Neural cell (in vitro differentiated cells): ENCODE measurements at regions not wholly inside any gene's neighbourhood (a gene's known extent, or its start where the extent isn't known, plus 50 kb on each side); places are given as distances from the start of the nearest gene placed in this dataset.

Source experiments
- H2AFZ ChIP-seq: fragments of 200-600, 300-800 bp; sonication (generic), shearing (Covaris generic); 2 replicates; pipeline ENCODE4 v1.6.0; 2014; ENCODE audit warnings: low read depth, mild to moderate bottlenecking, antibody characterized with exemption, low read length, moderate library complexity
- H3F3A ChIP-seq: fragments of 200-600 bp; shearing (Covaris generic); 2 replicates; pipeline ENCODE4 v1.6.1; 2016; ENCODE audit warnings: mild to moderate bottlenecking, moderate library complexity, mixed read lengths, antibody characterized with exemption, low read length; ENCODE audit not compliant: insufficient read depth, poor library complexity, severe bottlenecking
- H3K27ac ChIP-seq: fragments of 200-600, 300-800 bp; sonication (generic), shearing (Covaris generic); 2 replicates; pipeline ENCODE4 v1.5.1; 2014; ENCODE audit warnings: mild to moderate bottlenecking, low read length, moderate library complexity
- H3K27me3 ChIP-seq: fragments of 300-800, 200-600 bp; sonication (generic), shearing (Covaris generic); 2 replicates; pipeline ENCODE4 v1.6.0; 2014; ENCODE audit warnings: mild to moderate bottlenecking, low read depth, low read length, moderate library complexity; ENCODE audit not compliant: insufficient read depth
- H3K36me3 ChIP-seq: fragments of 300-800, 200-600 bp; sonication (generic), shearing (Covaris generic); 2 replicates; pipeline ENCODE4 v1.5.1; 2014; ENCODE audit warnings: mild to moderate bottlenecking, antibody characterized with exemption, low read length, moderate library complexity; ENCODE audit not compliant: insufficient read depth
- H3K4me2 ChIP-seq: fragments of 300-800, 200-600 bp; sonication (generic), shearing (Covaris generic); 2 replicates; pipeline ENCODE4 v1.6.0; 2014; ENCODE audit warnings: mild to moderate bottlenecking, low read length
- H3K4me3 ChIP-seq: fragments of 300-800, 200-600 bp; sonication (generic), shearing (Covaris generic); 2 replicates; pipeline ENCODE4 v1.5.1; 2014; ENCODE audit warnings: mild to moderate bottlenecking, low read length, moderate library complexity
- H3K79me2 ChIP-seq: fragments of 200-600 bp; shearing (Covaris generic); replicated peaks from 2 replicates; pipeline ENCODE4 v1.6.0; 2014; ENCODE audit warnings: mild to moderate bottlenecking, low read length, moderate library complexity; ENCODE audit not compliant: insufficient read depth
- H3K9ac ChIP-seq: fragments of 300-800, 200-600 bp; sonication (generic), shearing (Covaris generic); 2 replicates; pipeline ENCODE4 v1.6.1; 2016; ENCODE audit warnings: mild to moderate bottlenecking, low read length, mixed read lengths
- H3K9me2 ChIP-seq: fragments of 200-600 bp; shearing (Covaris generic); 2 replicates; pipeline ENCODE4 v1.6.1; 2016; ENCODE audit warnings: mild to moderate bottlenecking, low read length, mixed read lengths; ENCODE audit not compliant: insufficient read depth
- H3K9me3 ChIP-seq: fragments of 200-600, 300-800 bp; sonication (generic), shearing (Covaris generic); 2 replicates; pipeline ENCODE4 v1.6.1; 2016; ENCODE audit warnings: mild to moderate bottlenecking, mixed run types, low read length, moderate library complexity, mixed read lengths
- H4K20me1 ChIP-seq: fragments of 200-600 bp; shearing (Covaris generic); 2 replicates; pipeline ENCODE4 v1.6.1; 2016; ENCODE audit warnings: mild to moderate bottlenecking, mixed run types; ENCODE audit not compliant: insufficient read depth
- EP300 ChIP-seq: fragments of 450-650 bp; conservative IDR thresholded peaks from 2 replicates; pipeline ENCODE4 v1.6.1; 2014; ENCODE audit warnings: antibody characterized with exemption, mild to moderate bottlenecking, moderate library complexity; ENCODE audit not compliant: poor library complexity, severe bottlenecking
- EZH2 ChIP-seq: fragments of 200-600, 300-800 bp; shearing (Covaris generic), sonication (generic); IDR thresholded peaks from 2 replicates; pipeline ENCODE4 v1.6.1; 2014; ENCODE audit warnings: antibody characterized with exemption, low read length, borderline replicate concordance, mild to moderate bottlenecking; ENCODE audit not compliant: insufficient read depth, poor library complexity, severe bottlenecking
- MXI1 ChIP-seq: fragments of 450-650 bp; conservative IDR thresholded peaks from 2 replicates; pipeline ENCODE4 v1.6.1; 2014; ENCODE audit warnings: antibody characterized with exemption, mild to moderate bottlenecking; ENCODE audit not compliant: poor library complexity, severe bottlenecking
- POLR2AphosphoS5 ChIP-seq: IDR thresholded peaks from 2 replicates; pipeline ENCODE4 v1.6.1; 2012
- RAD21 ChIP-seq: fragments of 450-650 bp; conservative IDR thresholded peaks from 2 replicates; pipeline ENCODE4 v1.6.1; 2014; ENCODE audit warnings: antibody characterized with exemption, mild to moderate bottlenecking, moderate library complexity
- SMC3 ChIP-seq: fragments of 450-650 bp; conservative IDR thresholded peaks from 2 replicates; pipeline ENCODE4 v1.6.1; 2014; ENCODE audit warnings: antibody characterized with exemption, mild to moderate bottlenecking, moderate library complexity; ENCODE audit not compliant: poor library complexity
- TAF1 ChIP-seq: IDR thresholded peaks from 2 replicates; pipeline ENCODE4 v1.6.1; 2012; ENCODE audit warnings: low read depth
- TF ChIP-seq, protein P1 (sequence below): fragments of 450-650 bp; IDR thresholded peaks from 2 replicates; pipeline ENCODE4 v1.5.1; 2014; ENCODE audit warnings: antibody characterized with exemption, mild to moderate bottlenecking, moderate library complexity; ENCODE audit not compliant: poor library complexity, severe bottlenecking
- TF ChIP-seq, protein P2 (sequence below): IDR thresholded peaks from 2 replicates; pipeline ENCODE4 v1.6.1; 2012; ENCODE audit warnings: borderline replicate concordance

DNA sequence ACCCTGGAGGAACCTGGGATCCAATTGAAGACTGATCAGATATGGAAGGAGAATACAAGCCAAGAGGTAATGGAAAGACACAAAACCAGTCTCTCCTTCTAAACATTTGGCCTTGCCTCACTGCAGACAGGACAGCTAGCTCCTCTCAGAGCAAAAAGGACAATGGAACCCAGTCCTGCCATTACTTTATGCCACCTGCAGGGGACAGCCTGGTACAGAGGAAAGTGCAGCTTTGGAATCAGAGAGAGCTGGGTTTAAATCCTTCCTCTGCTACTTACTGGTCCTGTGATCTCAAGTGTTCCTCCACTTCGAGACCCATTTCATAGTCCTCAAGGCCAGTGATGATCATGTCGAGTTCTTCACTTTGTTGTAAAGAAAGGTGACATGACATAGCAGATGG lies 159.4 kb upstream of the SMAD3 start:
- Histone ChIP-seq H3K4me2 (no peak overlapping the region), H3K27me3 (no peaks in the 10 kb centered on the region), H4K20me1 (no peaks in the 10 kb centered on the region), H3F3A (no peaks in the 10 kb centered on the region), H3K27ac (no peak overlapping the region), H2AFZ (no peak overlapping the region), H3K9me3 (no peaks in the 10 kb centered on the region), H3K4me3 (no peak overlapping the region), H3K36me3 (no peaks in the 10 kb centered on the region), H3K79me2 (no peaks in the 10 kb centered on the region), H3K9ac (no peak overlapping the region), H3K9me2 (no peaks in the 10 kb centered on the region)
- TF ChIP-seq, protein P1, sequence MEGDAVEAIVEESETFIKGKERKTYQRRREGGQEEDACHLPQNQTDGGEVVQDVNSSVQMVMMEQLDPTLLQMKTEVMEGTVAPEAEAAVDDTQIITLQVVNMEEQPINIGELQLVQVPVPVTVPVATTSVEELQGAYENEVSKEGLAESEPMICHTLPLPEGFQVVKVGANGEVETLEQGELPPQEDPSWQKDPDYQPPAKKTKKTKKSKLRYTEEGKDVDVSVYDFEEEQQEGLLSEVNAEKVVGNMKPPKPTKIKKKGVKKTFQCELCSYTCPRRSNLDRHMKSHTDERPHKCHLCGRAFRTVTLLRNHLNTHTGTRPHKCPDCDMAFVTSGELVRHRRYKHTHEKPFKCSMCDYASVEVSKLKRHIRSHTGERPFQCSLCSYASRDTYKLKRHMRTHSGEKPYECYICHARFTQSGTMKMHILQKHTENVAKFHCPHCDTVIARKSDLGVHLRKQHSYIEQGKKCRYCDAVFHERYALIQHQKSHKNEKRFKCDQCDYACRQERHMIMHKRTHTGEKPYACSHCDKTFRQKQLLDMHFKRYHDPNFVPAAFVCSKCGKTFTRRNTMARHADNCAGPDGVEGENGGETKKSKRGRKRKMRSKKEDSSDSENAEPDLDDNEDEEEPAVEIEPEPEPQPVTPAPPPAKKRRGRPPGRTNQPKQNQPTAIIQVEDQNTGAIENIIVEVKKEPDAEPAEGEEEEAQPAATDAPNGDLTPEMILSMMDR: no peak
- TF ChIP-seq SMC3 (no peak), POLR2AphosphoS5 (no peak), EP300 (no peak), TAF1 (no peak), MXI1 (no peak), EZH2 (no peak), RAD21 (no peak)
- TF ChIP-seq, protein P2, sequence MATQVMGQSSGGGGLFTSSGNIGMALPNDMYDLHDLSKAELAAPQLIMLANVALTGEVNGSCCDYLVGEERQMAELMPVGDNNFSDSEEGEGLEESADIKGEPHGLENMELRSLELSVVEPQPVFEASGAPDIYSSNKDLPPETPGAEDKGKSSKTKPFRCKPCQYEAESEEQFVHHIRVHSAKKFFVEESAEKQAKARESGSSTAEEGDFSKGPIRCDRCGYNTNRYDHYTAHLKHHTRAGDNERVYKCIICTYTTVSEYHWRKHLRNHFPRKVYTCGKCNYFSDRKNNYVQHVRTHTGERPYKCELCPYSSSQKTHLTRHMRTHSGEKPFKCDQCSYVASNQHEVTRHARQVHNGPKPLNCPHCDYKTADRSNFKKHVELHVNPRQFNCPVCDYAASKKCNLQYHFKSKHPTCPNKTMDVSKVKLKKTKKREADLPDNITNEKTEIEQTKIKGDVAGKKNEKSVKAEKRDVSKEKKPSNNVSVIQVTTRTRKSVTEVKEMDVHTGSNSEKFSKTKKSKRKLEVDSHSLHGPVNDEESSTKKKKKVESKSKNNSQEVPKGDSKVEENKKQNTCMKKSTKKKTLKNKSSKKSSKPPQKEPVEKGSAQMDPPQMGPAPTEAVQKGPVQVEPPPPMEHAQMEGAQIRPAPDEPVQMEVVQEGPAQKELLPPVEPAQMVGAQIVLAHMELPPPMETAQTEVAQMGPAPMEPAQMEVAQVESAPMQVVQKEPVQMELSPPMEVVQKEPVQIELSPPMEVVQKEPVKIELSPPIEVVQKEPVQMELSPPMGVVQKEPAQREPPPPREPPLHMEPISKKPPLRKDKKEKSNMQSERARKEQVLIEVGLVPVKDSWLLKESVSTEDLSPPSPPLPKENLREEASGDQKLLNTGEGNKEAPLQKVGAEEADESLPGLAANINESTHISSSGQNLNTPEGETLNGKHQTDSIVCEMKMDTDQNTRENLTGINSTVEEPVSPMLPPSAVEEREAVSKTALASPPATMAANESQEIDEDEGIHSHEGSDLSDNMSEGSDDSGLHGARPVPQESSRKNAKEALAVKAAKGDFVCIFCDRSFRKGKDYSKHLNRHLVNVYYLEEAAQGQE: no peak

DNA sequence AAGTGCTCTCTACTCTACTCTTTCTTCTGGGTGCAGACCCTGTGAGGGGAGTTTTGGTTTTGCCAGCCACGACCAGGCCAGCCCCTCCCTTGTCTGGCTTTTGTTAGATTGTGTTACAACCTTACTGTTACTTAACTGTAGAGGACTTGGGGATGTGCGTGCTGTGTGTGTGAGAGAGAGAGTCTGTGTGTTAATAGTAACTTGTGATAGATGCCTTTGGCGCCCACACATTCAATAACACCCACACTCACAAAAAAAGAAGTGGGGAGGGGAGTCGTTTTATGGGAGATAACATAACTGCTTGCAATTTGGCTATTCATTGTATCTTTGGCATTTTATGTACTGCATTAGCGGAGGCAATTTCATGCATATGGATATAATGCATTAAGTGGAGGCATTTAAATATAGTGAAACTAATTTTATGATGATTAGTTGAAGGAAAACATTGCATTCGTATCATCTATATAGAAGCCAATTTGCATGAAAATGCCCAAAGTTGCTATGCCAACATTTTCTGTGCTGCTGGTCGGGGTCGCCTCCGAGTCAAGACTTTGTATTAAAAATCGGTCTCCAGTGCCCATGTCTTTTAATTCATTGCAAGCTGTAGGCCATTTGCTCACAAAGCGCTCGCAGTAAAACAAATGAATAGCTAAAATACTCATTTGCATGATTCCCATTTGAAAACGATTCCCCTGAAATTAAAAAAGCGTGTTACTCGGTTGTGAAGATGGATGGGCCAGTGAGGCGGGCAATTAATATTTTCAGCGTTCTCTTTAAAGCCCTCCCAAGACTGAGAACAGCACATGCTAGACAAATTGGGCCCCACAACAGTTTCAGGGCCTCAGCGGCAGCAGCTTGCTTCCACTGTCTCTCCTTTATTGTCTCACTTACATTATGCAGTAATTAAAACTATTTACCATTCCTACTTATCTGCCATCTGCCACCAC lies 158.5 kb upstream of the SMAD3 start:
- H3K9ac ChIP-seq: no peak overlapping the region
- H3K4me2 ChIP-seq: no peak overlapping the region
- H2AFZ ChIP-seq: no peak overlapping the region
- H4K20me1 ChIP-seq: no peaks in the 10 kb centered on the region
- no peaks in the 10 kb centered on the region for H3F3A ChIP-seq
- H3K9me2 ChIP-seq: no peaks in the 10 kb centered on the region
- H3K27me3 ChIP-seq: no peaks in the 10 kb centered on the region
- no peaks in the 10 kb centered on the region for H3K9me3 ChIP-seq
- no peak overlapping the region for H3K27ac ChIP-seq
- no peaks in the 10 kb centered on the region for H3K79me2 ChIP-seq
- H3K4me3 ChIP-seq: no peak overlapping the region
- TF ChIP-seq POLR2AphosphoS5: no peak
- no peak for TF ChIP-seq EP300
- TF ChIP-seq RAD21: no peak
- TF ChIP-seq MXI1: no peak
- TF ChIP-seq, protein P2: no peak
- no peak for TF ChIP-seq SMC3
- no peak for TF ChIP-seq TAF1
- no peak for TF ChIP-seq EZH2
- TF ChIP-seq, protein P1: no peak
- H3K36me3 ChIP-seq: no peaks in the 10 kb centered on the region
